NCI-H524 (cell line): ENCODE measurements at regions not wholly inside any gene's neighbourhood (a gene's known extent, or its start where the extent isn't known, plus 50 kb on each side); places are given as distances from the start of the nearest gene placed in this dataset.
"Not testable (repeated sequence)": the region's sequence is repeated elsewhere in the genome, so short reads cannot be mapped to it uniquely, and the experiment has no call there.

Experiments used
- DNase-seq, 2 experiments: peaks; one replicate each; lab custom pipeline; 2025; lab: John Stamatoyannopoulos, UW

GRCh38 chr1:118453856-118454255 lies 268.8 kb upstream of the SPAG17 start:
- not testable (repeated sequence) for DNase-seq

GRCh38 chr1:118445156-118445555 lies 260.1 kb upstream of the SPAG17 start:
- DNase-seq = no peak

- DNase-seq = no peak
Observed at GRCh38 chr1:118442214-118442613, 257.2 kb upstream of the SPAG17 start.

- DNase-seq = no peak
Observed at GRCh38 chr1:118437664-118438063, 252.6 kb upstream of the SPAG17 start.

GRCh38 chr1:118429856-118430255 lies 244.8 kb upstream of the SPAG17 start:
- no peak for DNase-seq

- DNase-seq = no peak
Observed at GRCh38 chr1:118421868-118422350, 236.9 kb upstream of the SPAG17 start.

GRCh38 chr1:118404024-118404423 lies 219.0 kb upstream of the SPAG17 start:
- no peak for DNase-seq

GRCh38 chr1:118397496-118397859 lies 212.4 kb upstream of the SPAG17 start:
- no peak for DNase-seq

- DNase-seq = no peak
Observed at GRCh38 chr1:118396829-118397495, 211.9 kb upstream of the SPAG17 start.

GRCh38 chr1:118396279-118396678 lies 211.3 kb upstream of the SPAG17 start:
- DNase-seq = no peak

GRCh38 chr1:118395430-118395991 lies 210.5 kb upstream of the SPAG17 start:
- no peak for DNase-seq

- DNase-seq = no peak
Observed at GRCh38 chr1:118390955-118391354, 205.9 kb upstream of the SPAG17 start.

- DNase-seq = no peak
Observed at GRCh38 chr1:118388301-118388959, 203.4 kb upstream of the SPAG17 start.

- no peak for DNase-seq
Observed at GRCh38 chr1:118381197-118381869, 196.3 kb upstream of the SPAG17 start.

- not testable (repeated sequence) for DNase-seq
Observed at GRCh38 chr1:118377183-118377582, 192.2 kb upstream of the SPAG17 start.

- no peak for DNase-seq
Observed at GRCh38 chr1:118371612-118372011, 186.6 kb upstream of the SPAG17 start.

- DNase-seq = no peak
Observed at GRCh38 chr1:118370861-118371260, 185.8 kb upstream of the SPAG17 start.

- no peak for DNase-seq
Observed at GRCh38 chr1:118366286-118366685, 181.3 kb upstream of the SPAG17 start.

- no peak for DNase-seq
Observed at GRCh38 chr1:118364882-118365281, 179.9 kb upstream of the SPAG17 start.

GRCh38 chr1:118363396-118363795 lies 178.4 kb upstream of the SPAG17 start:
- no peak for DNase-seq

GRCh38 chr1:118360817-118361216 lies 175.8 kb upstream of the SPAG17 start:
- DNase-seq = no peak

GRCh38 chr1:118346936-118347335 lies 161.9 kb upstream of the SPAG17 start:
- DNase-seq = no peak
